ENCODE measurements at regions not wholly inside any gene's neighbourhood (a gene's known extent, or its start where the extent isn't known, plus 50 kb on each side); places are given as distances from the start of the nearest gene placed in this dataset.
"Not testable (repeated sequence)": the region's sequence is repeated elsewhere in the genome, so short reads cannot be mapped to it uniquely, and the experiment has no call there.

DNA sequence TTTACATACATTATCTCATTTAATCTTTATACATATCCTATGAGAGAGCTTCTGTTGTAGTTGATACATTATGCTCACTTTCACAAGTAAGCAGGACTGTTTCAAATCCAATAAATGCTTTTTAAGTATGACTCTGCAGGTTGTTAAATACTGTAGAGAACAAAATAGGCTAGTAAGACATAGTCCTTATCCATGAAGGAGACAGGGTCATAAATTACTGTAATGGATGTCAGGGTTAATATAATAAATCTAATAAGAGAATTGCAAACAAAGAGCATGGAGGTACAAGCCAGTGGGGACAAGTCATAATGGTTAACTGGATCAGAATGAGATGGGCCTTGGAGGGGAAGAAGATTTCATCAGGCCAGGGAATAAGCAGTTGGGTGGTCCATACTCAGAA lies 303.8 kb upstream of the RGS6 start:
- Histone ChIP-seq H3K4me3 (no peak overlapping the region), H3K36me3 (peaks cover 0 to 6% (median 0%) of the 10 kb centered on the region in 4 donors), H3K4me1 (no peaks in the 10 kb centered on the region), H3K27ac (no peak overlapping the region), H3K27me3 (no peaks in the 10 kb centered on the region), H3K9me3 (no peaks in the 10 kb centered on the region)
- in situ Hi-C loops (cut with MboI; ENCODE audit: low pct_ligation_motif_present in 1 of 4, low pct_unique_long_range_greater_than_20kb in 1 of 4, low sequenced_read_pairs in 3 of 4) = no loop called here
- TF ChIP-seq POLR2AphosphoS5 (IDR thresholded peaks at IDR 0.05) = peak in 2 of 3 donors; percentile 28 to 35
- TF ChIP-seq, protein P1, sequence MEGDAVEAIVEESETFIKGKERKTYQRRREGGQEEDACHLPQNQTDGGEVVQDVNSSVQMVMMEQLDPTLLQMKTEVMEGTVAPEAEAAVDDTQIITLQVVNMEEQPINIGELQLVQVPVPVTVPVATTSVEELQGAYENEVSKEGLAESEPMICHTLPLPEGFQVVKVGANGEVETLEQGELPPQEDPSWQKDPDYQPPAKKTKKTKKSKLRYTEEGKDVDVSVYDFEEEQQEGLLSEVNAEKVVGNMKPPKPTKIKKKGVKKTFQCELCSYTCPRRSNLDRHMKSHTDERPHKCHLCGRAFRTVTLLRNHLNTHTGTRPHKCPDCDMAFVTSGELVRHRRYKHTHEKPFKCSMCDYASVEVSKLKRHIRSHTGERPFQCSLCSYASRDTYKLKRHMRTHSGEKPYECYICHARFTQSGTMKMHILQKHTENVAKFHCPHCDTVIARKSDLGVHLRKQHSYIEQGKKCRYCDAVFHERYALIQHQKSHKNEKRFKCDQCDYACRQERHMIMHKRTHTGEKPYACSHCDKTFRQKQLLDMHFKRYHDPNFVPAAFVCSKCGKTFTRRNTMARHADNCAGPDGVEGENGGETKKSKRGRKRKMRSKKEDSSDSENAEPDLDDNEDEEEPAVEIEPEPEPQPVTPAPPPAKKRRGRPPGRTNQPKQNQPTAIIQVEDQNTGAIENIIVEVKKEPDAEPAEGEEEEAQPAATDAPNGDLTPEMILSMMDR (IDR thresholded peaks at IDR 0.05) = no peak
- TF ChIP-seq EP300 (IDR thresholded peaks at IDR 0.05; ENCODE audit: low read depth) = no peak
- TF ChIP-seq POLR2A (IDR thresholded peaks at IDR 0.05) = no peak
- DNase-seq = no peak
- intact Hi-C loops (cut with DNase I; ENCODE audit: low total_unique reads) = no loop called here

DNA sequence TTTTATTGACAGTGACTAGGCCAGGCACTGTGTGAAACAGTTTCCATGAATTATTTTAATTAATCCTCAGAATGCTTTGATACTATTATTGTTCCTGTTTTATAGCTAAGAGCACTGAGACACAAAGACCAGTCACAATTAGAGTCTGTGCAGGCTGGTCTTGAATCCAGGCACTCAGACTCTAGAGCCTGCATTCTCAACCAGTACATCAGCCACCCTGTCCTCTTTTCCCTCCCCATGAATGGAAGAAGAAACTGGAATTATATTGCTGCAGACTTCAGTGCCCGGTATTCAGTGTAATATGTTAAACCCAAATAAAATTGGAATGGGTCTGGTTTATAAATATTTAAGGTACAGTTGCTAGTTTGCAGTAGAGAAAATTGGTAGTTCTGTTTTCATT lies 303.0 kb upstream of the RGS6 start:
- no peak overlapping the region for H3K27ac ChIP-seq
- H3K4me1 ChIP-seq = no peaks in the 10 kb centered on the region
- no peak for DNase-seq
- no peaks in the 10 kb centered on the region for H3K36me3 ChIP-seq
- in situ Hi-C loops (cut with MboI; ENCODE audit: low pct_ligation_motif_present in 1 of 4, low pct_unique_long_range_greater_than_20kb in 1 of 4, low sequenced_read_pairs in 3 of 4) (no loop called here), intact Hi-C loops (cut with DNase I; ENCODE audit: low total_unique reads) (no loop called here)
- no peaks in the 10 kb centered on the region for H3K27me3 ChIP-seq
- TF ChIP-seq POLR2A (IDR thresholded peaks at IDR 0.05) (no peak), POLR2AphosphoS5 (IDR thresholded peaks at IDR 0.05) (no peak), EP300 (IDR thresholded peaks at IDR 0.05; ENCODE audit: low read depth) (no peak)
- TF ChIP-seq, protein P1 (IDR thresholded peaks at IDR 0.05) = no peak
- H3K4me3 ChIP-seq = no peak overlapping the region
- H3K9me3 ChIP-seq = peaks cover 0 to 4% of the 10 kb centered on the region in 2 donors
- WGBS, 2 donors (ENCODE audit: low coverage in 1 of 2) = 83 to 84% methylated on average over 1 of the region's 1 CpG

DNA sequence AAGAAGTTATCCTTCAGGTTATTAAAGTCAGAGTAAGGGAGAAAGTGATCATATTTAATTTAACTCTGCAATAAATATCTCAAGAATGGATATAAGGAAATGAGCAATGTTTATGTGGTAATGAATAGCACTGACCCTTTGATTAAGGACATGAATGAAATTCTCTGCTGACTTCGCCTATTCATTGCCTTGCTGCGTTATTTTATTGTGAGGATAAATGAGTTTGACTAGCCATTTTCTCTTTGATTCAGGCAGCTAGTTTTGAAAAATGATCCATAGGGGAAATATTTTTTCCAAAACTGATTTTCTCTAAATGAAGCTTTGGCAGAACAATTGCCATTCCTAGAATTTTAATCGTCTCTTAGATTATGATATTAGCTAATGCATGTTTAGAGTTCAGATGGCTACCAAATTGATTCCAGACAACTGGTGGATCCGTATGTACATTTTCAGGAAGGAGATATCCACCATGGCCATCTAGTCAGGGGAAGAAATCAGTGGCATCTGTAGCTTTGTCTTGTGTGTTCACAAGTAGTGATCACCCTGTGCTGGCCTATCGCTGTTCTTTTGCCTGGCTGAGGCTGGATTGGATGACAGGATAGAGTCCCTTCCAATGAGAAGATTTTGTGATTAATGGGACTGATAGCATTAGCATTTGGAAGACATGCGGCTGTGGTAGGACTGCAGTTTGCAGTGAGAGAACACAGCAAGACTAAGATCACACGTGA lies 302.3 kb upstream of the RGS6 start:
- no peaks in the 10 kb centered on the region for H3K36me3 ChIP-seq
- DNase-seq = no peak
- no peaks in the 10 kb centered on the region for H3K27me3 ChIP-seq
- TF ChIP-seq EP300 (IDR thresholded peaks at IDR 0.05; ENCODE audit: low read depth) = no peak
- no peak for TF ChIP-seq POLR2A (IDR thresholded peaks at IDR 0.05)
- no peak for TF ChIP-seq POLR2AphosphoS5 (IDR thresholded peaks at IDR 0.05)
- TF ChIP-seq, protein P1 (IDR thresholded peaks at IDR 0.05) = no peak
- H3K4me3 ChIP-seq = no peak overlapping the region
- in situ Hi-C loops (cut with MboI; ENCODE audit: low pct_ligation_motif_present in 1 of 4, low pct_unique_long_range_greater_than_20kb in 1 of 4, low sequenced_read_pairs in 3 of 4) (no loop called here), intact Hi-C loops (cut with DNase I; ENCODE audit: low total_unique reads) (no loop called here)
- no peak overlapping the region for H3K27ac ChIP-seq
- peaks cover 0 to 4% of the 10 kb centered on the region in 2 donors for H3K9me3 ChIP-seq
- H3K4me1 ChIP-seq = no peaks in the 10 kb centered on the region
- 93 to 97% methylated on average over 5 to 7 of the region's 7 CpGs for WGBS, 2 donors (ENCODE audit: low coverage in 1 of 2)

GRCh38 chr14:71631030-71631429 lies 301.2 kb upstream of the RGS6 start:
- intact Hi-C loops (cut with DNase I; ENCODE audit: low total_unique reads); H3K9me3 ChIP-seq; H3K4me3 ChIP-seq; in situ Hi-C loops (cut with MboI; ENCODE audit: low pct_ligation_motif_present in 1 of 4, low pct_unique_long_range_greater_than_20kb in 1 of 4, low sequenced_read_pairs in 3 of 4); H3K4me1 ChIP-seq; H3K36me3 ChIP-seq; DNase-seq; H3K27ac ChIP-seq; H3K27me3 ChIP-seq: not testable (repeated sequence)
- WGBS, 2 donors (ENCODE audit: low coverage in 1 of 2) = 88 to 91% methylated on average over 1 of the region's 1 CpG

DNA sequence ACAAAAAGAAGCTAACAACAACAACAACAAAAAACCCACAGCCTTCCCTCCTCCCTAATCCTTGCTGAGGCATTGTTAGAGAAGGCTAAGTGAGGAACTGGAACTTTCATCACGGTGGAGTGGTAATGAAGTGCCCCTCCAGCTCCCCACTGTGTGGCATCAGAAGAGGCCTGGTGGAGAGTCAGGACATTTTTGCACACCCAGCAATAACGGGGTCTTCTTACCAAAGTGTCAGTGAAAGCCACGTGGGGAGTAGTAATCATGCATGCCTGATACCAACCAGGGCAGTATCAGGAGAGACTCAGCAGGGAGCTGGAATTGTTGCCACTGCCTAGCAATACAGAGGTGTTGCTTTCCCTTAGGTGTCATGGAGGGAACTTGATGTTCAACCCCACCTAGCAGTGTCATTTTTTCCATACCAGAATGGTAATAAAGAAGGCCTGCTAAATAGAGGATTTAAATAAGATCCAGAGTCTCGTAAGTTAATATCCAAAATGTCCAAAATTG lies 299.7 kb upstream of the RGS6 start:
- Histone ChIP-seq H3K27me3 (no peaks in the 10 kb centered on the region), H3K9me3 (peaks cover 0 to 4% of the 10 kb centered on the region in 2 donors), H3K4me1 (no peaks in the 10 kb centered on the region), H3K27ac (no peak overlapping the region), H3K36me3 (no peaks in the 10 kb centered on the region), H3K4me3 (no peak overlapping the region)
- in situ Hi-C loops (cut with MboI; ENCODE audit: low pct_ligation_motif_present in 1 of 4, low pct_unique_long_range_greater_than_20kb in 1 of 4, low sequenced_read_pairs in 3 of 4) = no loop called here
- no peak for TF ChIP-seq POLR2A (IDR thresholded peaks at IDR 0.05)
- TF ChIP-seq POLR2AphosphoS5 (IDR thresholded peaks at IDR 0.05) = no peak
- TF ChIP-seq EP300 (IDR thresholded peaks at IDR 0.05; ENCODE audit: low read depth) = no peak
- TF ChIP-seq, protein P1 (IDR thresholded peaks at IDR 0.05) = no peak
- no peak for DNase-seq
- 93 to 100% methylated on average over 2 to 4 of the region's 4 CpGs for WGBS, 2 donors (ENCODE audit: low coverage in 1 of 2)
- intact Hi-C loops (cut with DNase I; ENCODE audit: low total_unique reads) = no loop called here

All from transverse colon (tissue), 4 donors.